ENCODE measurements at regions not wholly inside any gene's neighbourhood (a gene's known extent, or its start where the extent isn't known, plus 50 kb on each side); places are given as distances from the start of the nearest gene placed in this dataset.

DNA sequence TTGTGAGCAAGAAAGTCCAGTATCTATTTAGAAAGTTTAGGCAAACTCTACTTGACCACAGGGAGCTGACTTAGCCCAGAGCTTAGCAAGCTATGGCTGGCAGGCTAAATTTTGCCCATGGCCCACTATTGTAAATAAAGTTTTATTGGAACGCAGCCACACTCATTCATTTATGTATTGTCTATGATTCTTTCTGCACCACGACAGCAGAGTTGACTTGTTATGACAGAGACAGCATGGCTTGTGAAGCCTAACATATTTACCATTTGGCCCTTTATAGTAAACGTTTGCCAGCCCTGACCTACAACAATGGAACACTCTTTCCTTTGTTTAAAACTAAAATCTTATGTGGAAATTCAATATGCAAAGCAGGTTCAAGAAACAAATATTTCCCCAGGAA is 100.0 kb upstream of the ZFHX3 start:
- DNase-seq: no peak
- TF ChIP-seq GATA1 (IDR thresholded peaks at IDR 0.05; ENCODE audit: low read depth, low read length) (no peak), POLR2A (IDR thresholded peaks at IDR 0.05; ENCODE audit: low read length) (no peak)

- DNase-seq: no peak
- TF ChIP-seq POLR2A (IDR thresholded peaks at IDR 0.05; ENCODE audit: low read length): no peak
- no peak for TF ChIP-seq GATA1 (IDR thresholded peaks at IDR 0.05; ENCODE audit: low read depth, low read length)
Observed at GRCh38 chr16:73145166-73145880, 97.4 kb upstream of the ZFHX3 start.

DNA sequence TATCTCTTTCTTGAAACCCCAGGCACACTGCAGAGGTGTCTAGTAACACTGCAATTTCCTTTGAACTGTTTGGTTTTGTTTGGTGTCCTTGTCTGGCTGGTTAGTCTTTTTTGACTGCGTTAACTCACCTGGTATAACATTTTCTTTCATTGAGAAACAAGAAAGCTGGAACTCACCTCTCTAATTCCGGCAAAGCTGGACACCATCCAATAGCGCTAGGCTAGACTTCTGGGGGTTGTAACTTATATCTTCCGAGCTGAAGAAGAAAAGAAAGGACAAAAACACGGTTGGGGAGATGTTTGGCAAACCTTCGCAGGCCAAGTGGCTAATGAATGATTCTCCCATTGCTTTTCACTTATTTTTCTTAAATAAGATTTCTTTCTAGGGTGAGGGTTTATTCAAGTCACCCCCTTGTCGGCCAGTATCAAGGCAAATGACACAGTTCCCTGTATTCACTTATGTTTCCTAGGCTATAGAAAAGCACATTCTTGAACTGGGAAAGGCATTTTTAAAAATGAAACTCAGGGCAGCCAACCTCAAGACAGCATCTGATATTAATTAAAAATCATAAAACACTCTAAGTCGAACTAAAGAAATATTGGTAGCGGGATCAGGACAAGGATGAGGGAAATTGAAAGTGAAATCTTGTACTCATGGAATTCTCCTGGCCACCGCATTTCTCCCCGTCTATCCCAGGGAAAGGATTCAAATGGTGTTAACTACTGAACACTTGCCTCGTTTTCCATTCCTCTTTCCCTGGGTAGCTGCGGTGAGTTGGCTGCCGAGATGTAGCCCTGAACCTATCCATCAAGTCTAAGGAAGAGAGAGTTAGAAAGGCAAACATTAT is 95.9 kb upstream of the ZFHX3 start:
- no peak for TF ChIP-seq POLR2A (IDR thresholded peaks at IDR 0.05; ENCODE audit: low read length)
- no peak for TF ChIP-seq GATA1 (IDR thresholded peaks at IDR 0.05; ENCODE audit: low read depth, low read length)
- no peak for DNase-seq

DNA sequence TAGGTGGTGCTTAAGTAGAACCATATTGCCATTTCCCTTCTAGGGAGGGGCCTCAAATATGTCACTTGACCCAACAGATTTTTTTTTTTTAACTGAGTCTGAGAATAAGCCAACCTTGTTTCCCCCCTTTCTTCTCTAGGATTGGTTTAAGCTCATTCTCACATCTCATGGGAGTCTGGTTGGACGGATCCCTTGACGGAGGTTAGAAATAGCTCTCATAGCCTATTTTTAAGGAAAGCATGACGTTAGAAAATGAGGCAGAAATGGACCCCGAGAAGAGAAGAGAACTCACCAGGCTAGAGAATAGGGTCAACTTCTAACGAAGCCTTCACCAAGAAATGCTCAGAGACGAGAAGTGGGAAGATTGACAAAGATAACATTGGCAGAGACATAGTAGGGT is 95.1 kb upstream of the ZFHX3 start:
- no peak for DNase-seq
- no peak for TF ChIP-seq POLR2A (IDR thresholded peaks at IDR 0.05; ENCODE audit: low read length)
- no peak for TF ChIP-seq GATA1 (IDR thresholded peaks at IDR 0.05; ENCODE audit: low read depth, low read length)

- TF ChIP-seq POLR2A (IDR thresholded peaks at IDR 0.05; ENCODE audit: low read length): no peak
- no peak for TF ChIP-seq GATA1 (IDR thresholded peaks at IDR 0.05; ENCODE audit: low read depth, low read length)
- DNase-seq: no peak
Observed at GRCh38 chr16:73142053-73142854, 94.3 kb upstream of the ZFHX3 start.

- DNase-seq: no peak
- TF ChIP-seq POLR2A (IDR thresholded peaks at IDR 0.05; ENCODE audit: low read length) (no peak), GATA1 (IDR thresholded peaks at IDR 0.05; ENCODE audit: low read depth, low read length) (no peak)
Observed at GRCh38 chr16:73140929-73141328, 93.0 kb upstream of the ZFHX3 start.

- DNase-seq: no peak
- TF ChIP-seq GATA1 (IDR thresholded peaks at IDR 0.05; ENCODE audit: low read depth, low read length) (no peak), POLR2A (IDR thresholded peaks at IDR 0.05; ENCODE audit: low read length) (no peak)
Observed at GRCh38 chr16:73131156-73131862, 83.4 kb upstream of the ZFHX3 start.

- no peak for DNase-seq
- TF ChIP-seq POLR2A (IDR thresholded peaks at IDR 0.05; ENCODE audit: low read length): no peak
- no peak for TF ChIP-seq GATA1 (IDR thresholded peaks at IDR 0.05; ENCODE audit: low read depth, low read length)
Observed at GRCh38 chr16:73129455-73129854, 81.5 kb upstream of the ZFHX3 start.

DNA sequence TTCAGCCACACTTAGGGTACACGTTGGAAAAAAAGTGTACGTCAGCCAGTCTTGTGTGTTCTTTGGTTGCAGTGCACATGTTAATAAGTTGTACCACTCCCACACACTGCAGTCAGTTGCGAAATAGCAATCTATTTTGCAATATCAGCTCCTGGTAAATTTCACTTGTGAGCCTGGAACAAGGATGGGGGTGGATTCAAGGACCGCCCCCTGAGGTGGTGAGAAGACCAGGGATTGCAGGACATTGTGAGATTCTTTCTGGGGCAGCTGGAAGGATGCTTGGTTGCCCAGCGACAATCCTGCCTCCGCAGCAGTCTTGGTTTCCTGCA is 78.6 kb upstream of the ZFHX3 start:
- no peak for DNase-seq
- TF ChIP-seq POLR2A (IDR thresholded peaks at IDR 0.05; ENCODE audit: low read length) (no peak), GATA1 (IDR thresholded peaks at IDR 0.05; ENCODE audit: low read depth, low read length) (no peak)

DNA sequence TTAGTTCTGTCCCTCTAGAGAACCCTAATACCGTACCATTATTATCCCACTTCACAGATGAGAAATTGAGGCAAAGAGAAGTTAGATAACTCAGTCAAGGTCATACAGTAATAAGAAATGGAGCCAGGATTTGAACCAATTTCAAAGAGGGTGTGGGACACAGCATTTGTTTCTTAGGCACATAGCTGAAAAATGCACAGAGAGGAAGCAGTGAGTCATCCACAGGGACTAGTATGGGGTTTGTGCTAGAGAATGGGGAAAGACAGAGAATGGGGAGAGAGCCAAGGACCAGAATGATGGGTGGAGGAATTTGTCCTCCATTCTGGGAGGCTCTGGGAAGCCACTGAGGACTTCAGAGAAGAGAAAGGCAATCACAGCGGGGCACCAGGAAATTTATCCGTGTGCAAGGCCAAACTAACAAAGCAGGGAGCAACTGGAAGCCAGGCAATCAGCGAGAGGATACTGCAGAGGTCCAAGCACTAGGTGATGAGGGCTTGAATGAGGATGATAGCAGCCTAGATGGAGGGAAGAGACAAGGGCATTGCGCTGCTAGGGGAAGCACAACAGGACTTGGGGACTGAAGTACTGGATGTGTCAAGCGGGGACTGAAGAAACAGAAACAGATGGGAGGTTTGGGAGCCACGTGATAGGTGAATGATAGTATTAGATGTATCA is 78.1 kb upstream of the ZFHX3 start:
- no peak for DNase-seq
- TF ChIP-seq POLR2A (IDR thresholded peaks at IDR 0.05; ENCODE audit: low read length): no peak
- no peak for TF ChIP-seq GATA1 (IDR thresholded peaks at IDR 0.05; ENCODE audit: low read depth, low read length)

DNA sequence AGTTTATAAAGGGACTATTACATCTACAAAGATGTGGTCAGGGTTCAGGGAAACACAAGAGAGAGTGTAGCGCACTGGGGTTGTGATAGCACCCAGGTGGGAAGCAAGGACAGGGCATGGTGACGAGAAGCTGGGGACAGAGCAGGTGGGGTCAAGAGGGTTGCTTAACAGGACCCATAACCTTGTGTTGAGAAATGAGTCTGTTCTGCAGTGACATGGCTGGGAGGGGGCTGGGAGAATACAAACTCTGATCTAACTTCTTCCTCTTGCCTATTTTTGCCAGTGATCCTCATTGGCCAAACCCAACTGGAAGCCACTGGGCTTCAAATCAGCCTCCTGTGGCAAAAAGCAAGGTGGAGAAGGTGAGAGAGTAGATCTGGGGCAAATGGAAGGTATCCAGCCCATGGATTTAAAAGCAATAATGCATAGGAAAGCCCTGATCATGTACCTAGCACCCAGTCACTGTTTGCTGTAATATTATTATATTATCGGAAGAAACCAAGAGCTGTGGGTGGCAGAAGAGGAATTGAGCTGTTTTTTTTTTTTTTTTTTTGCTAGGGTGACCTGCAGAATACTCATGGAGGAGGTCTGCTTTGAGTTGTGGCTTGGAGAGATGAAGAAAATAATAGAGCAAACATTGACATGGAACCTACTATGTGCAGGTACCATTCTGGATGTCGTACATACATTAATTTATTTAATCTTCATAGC is 76.9 kb upstream of the ZFHX3 start:
- DNase-seq: no peak
- TF ChIP-seq POLR2A (IDR thresholded peaks at IDR 0.05; ENCODE audit: low read length): no peak

- no peak for TF ChIP-seq GATA1 (IDR thresholded peaks at IDR 0.05; ENCODE audit: low read depth, low read length)
- TF ChIP-seq POLR2A (IDR thresholded peaks at IDR 0.05; ENCODE audit: low read length): no peak
- DNase-seq: no peak
Observed at GRCh38 chr16:73124097-73124652, 76.2 kb upstream of the ZFHX3 start.
